Liver (tissue), 8 donors: ENCODE measurements at regions not wholly inside any gene's neighbourhood (a gene's known extent, or its start where the extent isn't known, plus 50 kb on each side); places are given as distances from the start of the nearest gene placed in this dataset.

Experiments used
- DNase-seq: peaks from one replicate; pipeline ENCODE4 v3.0.0-alpha.2; 2017; ENCODE audit warnings: low spot score
- H3K27ac ChIP-seq, 2 donors: one replicate each; pipeline ENCODE4 v1.7.0; 2013; ENCODE audit warnings: inconsistent platforms in 2 of 2, low read length in 2 of 2, control low read depth in 1 of 2, low read depth in 1 of 2, mild to moderate bottlenecking in 1 of 2
- H3K27me3 ChIP-seq, 4 donors: one replicate each; pipeline versions ENCODE4 v1.6.1 to v1.7.0; 2013; ENCODE audit warnings: low read length in 3 of 4, inconsistent platforms in 1 of 4, mild to moderate bottlenecking in 1 of 4, moderate library complexity in 1 of 4; ENCODE audit not compliant: control insufficient read depth in 4 of 4, insufficient read depth in 4 of 4
- H3K36me3 ChIP-seq, 4 donors: one replicate each; pipeline versions ENCODE4 v1.6.1 to v1.7.0; 2013; ENCODE audit warnings: low read length in 3 of 4, mild to moderate bottlenecking in 3 of 4, low read depth in 1 of 4, moderate library complexity in 1 of 4; ENCODE audit not compliant: control insufficient read depth in 4 of 4, insufficient read depth in 3 of 4
- H3K4me1 ChIP-seq, 4 donors: one replicate each; pipeline versions ENCODE4 v1.6.1 to v1.7.0; 2013; ENCODE audit warnings: low read length in 3 of 4, mild to moderate bottlenecking in 3 of 4, moderate library complexity in 1 of 4; ENCODE audit not compliant: control insufficient read depth in 4 of 4, insufficient read depth in 4 of 4
- H3K4me3 ChIP-seq, 3 donors: one replicate each; pipeline versions ENCODE4 v1.6.1 to v1.7.0; 2013; ENCODE audit warnings: low read length in 3 of 3, control low read depth in 1 of 3, low read depth in 1 of 3, mild to moderate bottlenecking in 1 of 3
- H3K9ac ChIP-seq, 2 donors: one replicate each; pipeline ENCODE4 v1.7.0; 2013; ENCODE audit warnings: low read length in 2 of 2, mild to moderate bottlenecking in 2 of 2, moderate library complexity in 2 of 2, control low read depth in 1 of 2, low read depth in 1 of 2
- H3K9me3 ChIP-seq, 4 donors: one replicate each; pipeline versions ENCODE4 v1.6.1 to v1.7.0; 2013; ENCODE audit warnings: low read length in 3 of 4; ENCODE audit not compliant: control insufficient read depth in 4 of 4
- FOXA1 ChIP-seq: IDR thresholded peaks from 2 replicates; pipeline ENCODE4 v1.6.1; 2016; ENCODE audit warnings: antibody characterized with exemption
- HNF4A ChIP-seq, 2 donors: conservative IDR thresholded peaks; 2 replicates each; pipeline ENCODE4 v1.6.1; 2016; ENCODE audit warnings: antibody characterized with exemption in 2 of 2, mild to moderate bottlenecking in 2 of 2
- JUND ChIP-seq, 2 donors: IDR thresholded peaks; 2 replicates each; pipeline ENCODE4 v1.6.1; 2016; ENCODE audit warnings: antibody characterized with exemption in 2 of 2
- NR2F2 ChIP-seq: IDR thresholded peaks from 2 replicates; pipeline ENCODE4 v1.6.1; 2016; ENCODE audit warnings: antibody characterized with exemption
- RAD21 ChIP-seq, 2 donors: IDR thresholded peaks; 2 replicates each; pipeline ENCODE4 v1.6.1; 2016; ENCODE audit warnings: antibody characterized with exemption in 2 of 2, mild to moderate bottlenecking in 2 of 2
- SP1 ChIP-seq: IDR thresholded peaks from 2 replicates; pipeline ENCODE4 v1.6.1; 2018; ENCODE audit warnings: antibody characterized with exemption, mild to moderate bottlenecking
- TAF1 ChIP-seq: conservative IDR thresholded peaks from 2 replicates; pipeline ENCODE4 v1.6.1; 2016; ENCODE audit warnings: antibody characterized with exemption, mild to moderate bottlenecking
- YY1 ChIP-seq: IDR thresholded peaks from 2 replicates; pipeline ENCODE4 v1.6.1; 2016; ENCODE audit warnings: antibody characterized with exemption, mild to moderate bottlenecking
- WGBS: extraction: QIAGEN DNeasy Blood & Tissue Kit; methylation state at CpG from one replicate; pipeline ENCODE4 v1.1.7; 2013; 5-methylcytosine and 5-hydroxymethylcytosine counted together
- TF ChIP-seq, protein P1 (sequence below): IDR thresholded peaks from 2 replicates; pipeline ENCODE4 v1.6.1; 2016; ENCODE audit warnings: antibody characterized with exemption
- TF ChIP-seq, protein P2 (sequence below): IDR thresholded peaks from 2 replicates; pipeline ENCODE4 v1.6.1; 2016; ENCODE audit warnings: antibody characterized with exemption, mild to moderate bottlenecking
- TF ChIP-seq, protein P3 (sequence below): fragments of 150-350 bp; IDR thresholded peaks from 2 replicates; pipeline ENCODE4 v1.5.1; 2017; ENCODE audit warnings: improper control_type of control experiment, low read depth, low read length; ENCODE audit not compliant: missing input control
- TF ChIP-seq, protein P4 (sequence below): IDR thresholded peaks from 2 replicates; pipeline ENCODE4 v1.6.1; 2016; ENCODE audit warnings: antibody characterized with exemption
- donor health status: healthy.
- donor health status: healthy.
- donor health status: healthy.
- donor health status: healthy.
- donor health status: healthy.

DNA sequence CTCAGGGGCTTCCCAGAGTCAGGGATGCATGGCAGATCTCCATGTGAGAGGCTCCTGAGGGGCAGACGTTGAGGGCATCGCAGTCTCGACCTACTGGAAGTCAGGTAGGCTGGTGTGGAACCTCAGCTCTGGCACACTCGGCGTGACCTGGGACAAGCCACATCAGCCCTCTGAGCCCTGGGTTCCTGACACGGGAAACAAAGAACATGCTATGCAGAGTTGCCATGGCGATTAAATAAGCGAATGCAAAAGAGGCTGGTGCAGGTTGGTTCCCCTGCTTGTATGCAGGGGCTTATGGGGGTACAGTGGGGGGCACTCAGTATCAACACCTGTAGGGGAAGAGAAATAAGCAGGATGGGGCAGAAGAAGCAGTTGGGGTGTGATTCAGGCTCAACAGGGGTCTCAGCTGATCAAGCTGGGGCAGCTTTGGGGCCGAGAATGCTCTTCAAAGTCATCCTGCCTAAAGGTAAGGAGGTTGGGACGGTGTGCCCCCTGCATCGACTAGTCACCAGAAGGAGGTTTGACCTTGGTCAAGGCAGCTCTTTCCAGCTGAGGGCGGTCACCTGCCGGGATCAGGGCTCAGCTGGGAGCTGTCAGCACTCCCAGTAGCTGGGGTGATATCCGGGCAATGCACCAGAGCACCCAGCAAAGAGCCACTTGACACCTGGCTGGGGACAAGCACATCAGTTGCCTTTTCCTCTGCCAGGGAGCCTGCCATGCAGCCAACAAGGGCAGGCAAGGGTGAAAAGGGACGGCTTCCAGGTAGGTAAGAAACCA lies 442.7 kb downstream of the MIAT start:
- H3K27ac ChIP-seq = no peak overlapping the region
- no peak overlapping the region for H3K9ac ChIP-seq
- TF ChIP-seq NR2F2 = no peak
- TF ChIP-seq, protein P1, sequence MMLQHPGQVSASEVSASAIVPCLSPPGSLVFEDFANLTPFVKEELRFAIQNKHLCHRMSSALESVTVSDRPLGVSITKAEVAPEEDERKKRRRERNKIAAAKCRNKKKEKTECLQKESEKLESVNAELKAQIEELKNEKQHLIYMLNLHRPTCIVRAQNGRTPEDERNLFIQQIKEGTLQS = no peak
- TF ChIP-seq, protein P2, sequence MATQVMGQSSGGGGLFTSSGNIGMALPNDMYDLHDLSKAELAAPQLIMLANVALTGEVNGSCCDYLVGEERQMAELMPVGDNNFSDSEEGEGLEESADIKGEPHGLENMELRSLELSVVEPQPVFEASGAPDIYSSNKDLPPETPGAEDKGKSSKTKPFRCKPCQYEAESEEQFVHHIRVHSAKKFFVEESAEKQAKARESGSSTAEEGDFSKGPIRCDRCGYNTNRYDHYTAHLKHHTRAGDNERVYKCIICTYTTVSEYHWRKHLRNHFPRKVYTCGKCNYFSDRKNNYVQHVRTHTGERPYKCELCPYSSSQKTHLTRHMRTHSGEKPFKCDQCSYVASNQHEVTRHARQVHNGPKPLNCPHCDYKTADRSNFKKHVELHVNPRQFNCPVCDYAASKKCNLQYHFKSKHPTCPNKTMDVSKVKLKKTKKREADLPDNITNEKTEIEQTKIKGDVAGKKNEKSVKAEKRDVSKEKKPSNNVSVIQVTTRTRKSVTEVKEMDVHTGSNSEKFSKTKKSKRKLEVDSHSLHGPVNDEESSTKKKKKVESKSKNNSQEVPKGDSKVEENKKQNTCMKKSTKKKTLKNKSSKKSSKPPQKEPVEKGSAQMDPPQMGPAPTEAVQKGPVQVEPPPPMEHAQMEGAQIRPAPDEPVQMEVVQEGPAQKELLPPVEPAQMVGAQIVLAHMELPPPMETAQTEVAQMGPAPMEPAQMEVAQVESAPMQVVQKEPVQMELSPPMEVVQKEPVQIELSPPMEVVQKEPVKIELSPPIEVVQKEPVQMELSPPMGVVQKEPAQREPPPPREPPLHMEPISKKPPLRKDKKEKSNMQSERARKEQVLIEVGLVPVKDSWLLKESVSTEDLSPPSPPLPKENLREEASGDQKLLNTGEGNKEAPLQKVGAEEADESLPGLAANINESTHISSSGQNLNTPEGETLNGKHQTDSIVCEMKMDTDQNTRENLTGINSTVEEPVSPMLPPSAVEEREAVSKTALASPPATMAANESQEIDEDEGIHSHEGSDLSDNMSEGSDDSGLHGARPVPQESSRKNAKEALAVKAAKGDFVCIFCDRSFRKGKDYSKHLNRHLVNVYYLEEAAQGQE = no peak
- TF ChIP-seq SP1 = no peak
- TF ChIP-seq YY1 = no peak
- TF ChIP-seq, protein P3, sequence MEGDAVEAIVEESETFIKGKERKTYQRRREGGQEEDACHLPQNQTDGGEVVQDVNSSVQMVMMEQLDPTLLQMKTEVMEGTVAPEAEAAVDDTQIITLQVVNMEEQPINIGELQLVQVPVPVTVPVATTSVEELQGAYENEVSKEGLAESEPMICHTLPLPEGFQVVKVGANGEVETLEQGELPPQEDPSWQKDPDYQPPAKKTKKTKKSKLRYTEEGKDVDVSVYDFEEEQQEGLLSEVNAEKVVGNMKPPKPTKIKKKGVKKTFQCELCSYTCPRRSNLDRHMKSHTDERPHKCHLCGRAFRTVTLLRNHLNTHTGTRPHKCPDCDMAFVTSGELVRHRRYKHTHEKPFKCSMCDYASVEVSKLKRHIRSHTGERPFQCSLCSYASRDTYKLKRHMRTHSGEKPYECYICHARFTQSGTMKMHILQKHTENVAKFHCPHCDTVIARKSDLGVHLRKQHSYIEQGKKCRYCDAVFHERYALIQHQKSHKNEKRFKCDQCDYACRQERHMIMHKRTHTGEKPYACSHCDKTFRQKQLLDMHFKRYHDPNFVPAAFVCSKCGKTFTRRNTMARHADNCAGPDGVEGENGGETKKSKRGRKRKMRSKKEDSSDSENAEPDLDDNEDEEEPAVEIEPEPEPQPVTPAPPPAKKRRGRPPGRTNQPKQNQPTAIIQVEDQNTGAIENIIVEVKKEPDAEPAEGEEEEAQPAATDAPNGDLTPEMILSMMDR = no peak
- no peak for TF ChIP-seq HNF4A (conservative IDR thresholded peaks at IDR 0.05)
- TF ChIP-seq RAD21 (IDR thresholded peaks at IDR 0.05) = no peak
- no peaks in the 10 kb centered on the region for H3K9me3 ChIP-seq
- no peak overlapping the region for H3K4me3 ChIP-seq
- no peaks in the 10 kb centered on the region for H3K4me1 ChIP-seq
- WGBS = 52% methylated on average over 15 of the region's 15 CpGs
- no peak for DNase-seq
- H3K27me3 ChIP-seq = peaks cover 0 to 13% (median 1%) of the 10 kb centered on the region in 4 donors
- no peaks in the 10 kb centered on the region for H3K36me3 ChIP-seq

DNA sequence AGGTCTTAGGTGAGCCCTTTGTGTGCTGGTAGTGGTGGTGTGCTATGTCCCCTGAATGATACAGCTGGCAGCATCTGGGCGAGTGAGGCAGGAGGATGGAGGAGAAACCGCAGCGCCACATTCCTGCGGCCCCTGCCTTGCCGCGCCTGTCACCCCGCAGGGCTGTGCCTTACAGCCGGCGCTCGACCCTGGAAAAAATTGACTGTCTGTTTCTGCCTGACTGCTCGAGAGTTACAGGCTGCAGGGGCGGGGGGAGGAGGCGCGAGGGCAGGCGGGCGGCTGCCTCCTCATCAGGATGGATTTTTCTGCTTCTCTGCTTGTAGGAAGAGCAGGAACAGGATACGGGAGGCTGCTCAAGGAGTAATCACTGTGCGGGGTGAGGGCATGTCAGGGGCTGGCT lies 443.4 kb downstream of the MIAT start:
- 5% methylated on average over 18 of the region's 18 CpGs for WGBS
- no peak overlapping the region for H3K27ac ChIP-seq
- no peak for DNase-seq

More for the DNA sequence above, 443.4 kb downstream of the MIAT start:
- H3K9me3 ChIP-seq = no peaks in the 10 kb centered on the region
- TF ChIP-seq, protein P4, sequence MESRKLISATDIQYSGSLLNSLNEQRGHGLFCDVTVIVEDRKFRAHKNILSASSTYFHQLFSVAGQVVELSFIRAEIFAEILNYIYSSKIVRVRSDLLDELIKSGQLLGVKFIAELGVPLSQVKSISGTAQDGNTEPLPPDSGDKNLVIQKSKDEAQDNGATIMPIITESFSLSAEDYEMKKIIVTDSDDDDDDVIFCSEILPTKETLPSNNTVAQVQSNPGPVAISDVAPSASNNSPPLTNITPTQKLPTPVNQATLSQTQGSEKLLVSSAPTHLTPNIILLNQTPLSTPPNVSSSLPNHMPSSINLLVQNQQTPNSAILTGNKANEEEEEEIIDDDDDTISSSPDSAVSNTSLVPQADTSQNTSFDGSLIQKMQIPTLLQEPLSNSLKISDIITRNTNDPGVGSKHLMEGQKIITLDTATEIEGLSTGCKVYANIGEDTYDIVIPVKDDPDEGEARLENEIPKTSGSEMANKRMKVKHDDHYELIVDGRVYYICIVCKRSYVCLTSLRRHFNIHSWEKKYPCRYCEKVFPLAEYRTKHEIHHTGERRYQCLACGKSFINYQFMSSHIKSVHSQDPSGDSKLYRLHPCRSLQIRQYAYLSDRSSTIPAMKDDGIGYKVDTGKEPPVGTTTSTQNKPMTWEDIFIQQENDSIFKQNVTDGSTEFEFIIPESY = no peak
- TF ChIP-seq, protein P1 = no peak
- no peak for TF ChIP-seq JUND (IDR thresholded peaks at IDR 0.05)
- no peak for TF ChIP-seq NR2F2
- no peak for TF ChIP-seq FOXA1
- no peak for TF ChIP-seq TAF1
- H3K9ac ChIP-seq = no peak overlapping the region
- H3K4me1 ChIP-seq = no peaks in the 10 kb centered on the region
- no peaks in the 10 kb centered on the region for H3K36me3 ChIP-seq
- H3K4me3 ChIP-seq = no peak overlapping the region
- H3K27me3 ChIP-seq = peaks cover 0 to 13% (median 1%) of the 10 kb centered on the region in 4 donors
